ENCODE measurements at regions not wholly inside any gene's neighbourhood (a gene's known extent, or its start where the extent isn't known, plus 50 kb on each side); places are given as distances from the start of the nearest gene placed in this dataset.
"Not testable (repeated sequence)": the region's sequence is repeated elsewhere in the genome, so short reads cannot be mapped to it uniquely, and the experiment has no call there.

GRCh38 chr3:162586591-162586990 lies 1090.0 kb downstream of the OTOL1 start:
- DNase-seq: no peak

DNA sequence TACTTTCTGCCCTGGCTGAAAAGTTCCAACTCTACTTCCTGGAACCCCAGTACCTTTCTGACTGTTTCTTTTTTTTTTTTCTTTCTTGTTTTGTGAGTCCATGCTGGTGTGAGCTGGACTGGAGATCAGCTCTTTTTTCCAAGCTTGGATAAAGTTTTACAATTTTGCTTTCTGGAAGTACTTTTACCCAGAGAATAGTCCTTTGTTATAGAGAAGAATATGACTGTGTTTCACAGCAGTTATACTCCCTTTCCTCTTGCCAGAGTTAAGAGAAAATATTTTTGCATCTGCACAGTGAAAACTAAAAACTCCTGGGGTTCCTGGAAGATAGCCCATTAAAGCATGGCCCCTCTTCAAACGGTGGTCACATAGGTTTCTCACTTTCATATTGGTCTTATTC lies 1100.6 kb downstream of the OTOL1 start:
- DNase-seq: no peak

GRCh38 chr3:162598500-162598899 lies 1101.9 kb downstream of the OTOL1 start:
- DNase-seq: peak; percentile 19

DNA sequence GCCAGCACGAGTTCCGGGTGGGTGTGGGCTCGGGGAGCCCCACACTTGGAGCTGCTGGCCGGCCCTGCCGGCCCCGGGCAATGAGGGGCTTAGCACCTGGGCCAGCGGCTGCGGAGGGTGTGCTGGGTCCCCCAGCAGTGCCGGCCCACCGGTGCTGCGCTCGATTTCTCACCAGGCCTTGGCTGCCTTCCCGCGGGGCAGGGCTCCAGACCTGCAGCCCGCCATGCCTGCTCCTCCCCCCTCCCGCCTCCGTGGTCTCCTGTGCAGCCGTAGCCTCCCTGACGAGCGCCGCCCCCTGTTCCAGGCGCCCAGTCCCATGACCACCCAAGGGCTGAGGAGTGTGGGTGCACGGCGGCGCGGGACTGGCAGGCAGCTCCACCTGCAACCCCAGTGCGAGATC lies 1103.1 kb downstream of the OTOL1 start:
- not testable (repeated sequence) for DNase-seq

DNA sequence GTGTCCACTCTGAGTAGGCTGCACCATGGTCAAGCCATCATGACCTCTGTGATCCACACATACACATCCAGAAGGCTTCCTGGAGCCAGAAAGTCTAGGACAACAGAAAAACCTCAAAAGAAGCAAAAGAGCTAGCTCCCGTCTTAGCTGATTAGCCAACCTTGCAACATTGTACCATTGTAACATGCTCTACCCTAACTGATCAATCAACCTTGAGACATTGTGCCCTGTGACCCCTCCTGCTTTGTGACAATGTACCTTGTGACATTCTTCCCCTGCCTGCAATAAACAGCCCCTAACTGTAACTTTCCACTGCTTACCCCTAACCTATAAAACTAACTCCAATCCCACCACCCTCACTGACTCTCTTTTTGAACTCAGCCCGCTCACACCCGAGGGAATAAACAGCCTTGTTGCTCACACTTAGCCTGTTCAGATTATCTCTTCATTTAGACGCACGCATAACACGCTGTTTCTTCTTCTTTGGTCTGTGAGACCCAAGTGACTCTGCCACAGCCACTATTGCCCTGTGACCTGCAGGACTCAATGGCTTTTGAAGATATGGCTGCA lies 1104.6 kb downstream of the OTOL1 start:
- no peak for DNase-seq

- no peak for DNase-seq
Observed at GRCh38 chr3:162602619-162603018, 1106.0 kb downstream of the OTOL1 start.

GRCh38 chr3:162605651-162606204 lies 1109.1 kb downstream of the OTOL1 start:
- no peak for DNase-seq

DNA sequence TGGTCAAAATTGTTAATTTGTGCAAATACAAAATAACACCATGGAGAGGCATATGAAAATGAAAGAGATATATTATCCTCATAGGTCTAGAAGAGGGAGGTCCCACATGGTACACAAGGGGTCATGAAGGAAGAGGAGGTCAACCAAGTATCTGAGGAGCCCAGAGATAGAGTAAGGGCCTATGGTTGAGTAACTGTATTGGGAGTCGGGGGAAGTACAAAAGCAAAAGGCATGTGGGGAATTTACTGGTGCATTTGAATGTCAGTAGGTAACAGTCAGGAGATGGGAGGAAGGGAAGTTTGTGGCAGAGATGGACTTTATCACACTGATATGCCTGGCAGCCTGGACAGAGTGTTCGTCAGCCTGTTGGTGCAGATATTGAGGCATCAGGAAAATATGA lies 1113.7 kb downstream of the OTOL1 start:
- no peak for DNase-seq

DNA sequence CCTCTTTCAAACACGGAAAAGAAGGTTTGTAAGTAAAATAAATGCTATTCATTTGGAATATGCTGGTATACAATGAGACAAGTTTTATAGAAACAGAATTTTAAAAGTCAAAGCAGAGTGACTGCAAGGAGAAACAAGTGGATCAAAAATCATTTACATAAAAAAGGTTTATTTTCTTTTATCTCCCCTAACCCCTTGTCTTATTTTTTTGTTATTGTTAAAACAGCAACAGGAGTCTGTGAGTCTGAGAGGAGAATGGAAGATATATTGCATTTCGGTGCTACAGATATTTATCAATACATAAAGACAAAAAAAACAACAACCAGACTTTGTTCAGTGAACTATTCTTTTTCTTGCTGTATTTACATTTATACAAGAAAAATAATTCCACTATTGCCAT lies 1116.4 kb downstream of the OTOL1 start:
- no peak for DNase-seq

DNA sequence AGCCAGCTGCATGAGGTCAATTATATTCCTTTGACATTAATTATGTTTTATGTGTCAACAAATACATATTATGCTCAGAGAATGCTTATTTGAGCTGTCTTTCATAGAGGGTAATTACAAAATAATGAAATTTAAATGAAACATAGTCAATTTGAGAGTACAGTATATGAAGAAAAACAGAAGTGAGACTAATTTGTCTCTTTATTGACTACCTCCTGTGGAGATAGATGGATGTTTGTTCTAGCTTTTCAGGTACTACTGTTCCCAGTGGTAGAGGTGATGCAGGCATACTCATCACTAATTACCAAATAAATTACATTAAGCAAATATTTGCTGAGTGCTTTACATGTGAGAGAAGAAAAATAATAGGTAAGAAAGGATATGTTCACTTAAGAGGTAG lies 1129.6 kb downstream of the OTOL1 start:
- no peak for DNase-seq

GRCh38 chr3:162628531-162628930 lies 1131.9 kb downstream of the OTOL1 start:
- DNase-seq: no peak

DNA sequence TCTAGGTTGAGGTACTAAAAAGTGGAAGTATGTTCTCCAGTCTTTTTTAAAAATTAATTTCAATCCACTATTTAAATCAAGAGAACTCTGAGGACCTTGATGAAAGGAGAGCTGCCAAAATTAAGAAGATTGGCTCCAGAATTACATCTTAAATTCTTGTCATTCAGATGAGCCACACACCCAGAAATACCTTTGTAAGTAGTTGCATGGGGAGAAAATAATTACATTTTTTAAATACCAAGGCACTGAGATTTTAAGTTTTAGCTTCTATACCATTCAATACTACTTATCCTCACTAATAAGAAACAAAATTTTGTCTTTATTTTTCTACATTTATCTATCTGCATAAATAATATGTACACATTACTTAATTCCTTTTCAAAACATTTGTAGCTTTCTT lies 1132.8 kb downstream of the OTOL1 start:
- DNase-seq: no peak

DNA sequence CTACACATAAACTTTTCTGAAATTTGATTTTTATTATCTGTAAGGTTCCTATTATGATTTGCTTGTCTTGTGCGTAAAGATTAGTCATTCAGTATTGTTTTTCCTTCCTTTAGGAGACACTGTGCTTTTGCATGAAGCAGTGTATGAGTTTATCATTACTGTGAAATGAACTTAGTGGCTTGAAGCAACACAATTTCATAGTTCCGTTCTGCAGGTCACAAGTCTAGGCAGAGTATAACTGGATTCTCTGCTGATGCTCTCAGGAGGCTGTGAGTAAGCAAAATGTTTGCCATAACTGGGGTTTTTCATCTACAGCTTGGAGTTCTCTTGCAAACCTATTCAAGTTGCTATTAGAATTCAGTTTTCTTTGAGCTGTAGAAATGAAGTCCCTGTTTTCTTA lies 1136.1 kb downstream of the OTOL1 start:
- DNase-seq: no peak

GRCh38 chr3:162640208-162640607 lies 1143.6 kb downstream of the OTOL1 start:
- DNase-seq: not testable (repeated sequence)

- DNase-seq: no peak
Observed at GRCh38 chr3:162641317-162641716, 1144.7 kb downstream of the OTOL1 start.

GRCh38 chr3:162641907-162642306 lies 1145.3 kb downstream of the OTOL1 start:
- no peak for DNase-seq

GRCh38 chr3:162643245-162643644 lies 1146.6 kb downstream of the OTOL1 start:
- no peak for DNase-seq

- no peak for DNase-seq
Observed at GRCh38 chr3:162647321-162647720, 1150.7 kb downstream of the OTOL1 start.

- no peak for DNase-seq
Observed at GRCh38 chr3:162658003-162658402, 1161.4 kb downstream of the OTOL1 start.

DNA sequence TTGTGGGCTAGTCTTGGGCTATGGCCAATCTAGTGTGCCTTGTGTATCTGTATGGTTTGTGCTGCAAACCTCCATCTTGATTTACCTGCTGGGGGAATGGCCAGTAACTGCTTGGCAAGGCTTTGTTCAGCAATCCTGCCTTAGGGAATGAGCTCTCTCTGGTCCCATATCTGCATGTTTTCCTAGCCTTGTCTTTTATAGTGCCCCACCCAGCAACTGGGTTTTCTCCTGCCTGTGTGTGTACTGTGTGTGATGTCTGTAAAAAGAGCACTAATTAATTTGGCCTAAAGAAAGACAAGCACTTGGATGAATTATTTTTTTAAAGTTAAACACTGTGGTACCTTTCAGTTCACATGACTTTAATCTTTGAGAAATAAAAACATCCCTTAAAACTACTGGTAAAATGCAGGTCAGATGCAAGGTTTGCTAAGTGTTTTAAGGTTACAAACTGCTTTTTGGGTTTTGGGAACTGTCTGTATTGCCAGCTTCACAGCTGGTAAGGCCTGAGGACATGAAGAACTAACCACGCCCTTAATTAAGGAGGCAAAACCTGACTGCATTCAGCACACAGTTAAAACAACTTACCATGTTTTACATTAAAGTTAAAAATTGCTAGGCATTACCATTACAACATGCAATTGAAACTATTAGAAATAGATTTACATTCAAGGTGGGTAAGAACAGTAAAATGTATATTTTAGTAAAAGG lies 1169.2 kb downstream of the OTOL1 start:
- no peak for DNase-seq

DNA sequence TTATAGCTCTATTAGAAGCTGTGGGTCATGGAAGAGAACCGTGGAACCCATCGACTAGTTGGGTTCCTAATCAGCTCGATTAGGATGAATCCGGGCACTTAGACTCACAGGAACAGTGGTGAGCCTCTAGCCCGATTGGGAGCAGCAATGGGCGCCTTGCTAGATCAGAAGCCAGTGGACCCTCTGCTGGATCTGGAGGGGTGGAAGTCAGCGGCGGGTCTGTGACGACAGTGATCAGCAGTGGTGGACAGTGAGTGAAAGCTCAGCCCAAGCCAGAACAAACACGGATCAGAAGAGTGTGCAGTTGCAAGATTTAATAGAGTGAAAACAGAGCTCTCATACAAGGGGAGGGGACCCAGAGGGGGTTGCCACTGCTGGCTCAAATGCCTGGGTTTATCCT lies 1170.2 kb downstream of the OTOL1 start:
- no peak for DNase-seq

- no peak for DNase-seq
Observed at GRCh38 chr3:162670181-162670580, 1173.6 kb downstream of the OTOL1 start.

- no peak for DNase-seq
Observed at GRCh38 chr3:162677475-162677874, 1180.9 kb downstream of the OTOL1 start.

DNA sequence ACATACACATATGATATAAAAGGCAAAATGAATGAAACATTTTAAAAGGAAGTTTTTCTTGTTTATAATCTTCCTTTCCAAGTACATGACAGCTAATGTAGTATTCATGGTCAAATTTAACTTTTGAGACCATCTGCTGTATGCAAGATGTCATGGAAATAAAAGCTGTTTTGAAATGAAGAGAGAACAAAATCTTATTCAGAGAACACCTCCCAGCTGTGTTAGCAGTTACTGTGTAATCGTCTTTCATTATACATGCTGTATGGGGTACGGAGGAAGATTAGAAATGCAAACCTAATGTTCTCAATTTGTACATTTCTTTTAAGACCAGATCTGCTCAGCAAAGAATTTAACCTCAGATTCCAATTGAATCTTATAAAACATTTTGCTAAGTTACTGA lies 1182.3 kb downstream of the OTOL1 start:
- no peak for DNase-seq

DNA sequence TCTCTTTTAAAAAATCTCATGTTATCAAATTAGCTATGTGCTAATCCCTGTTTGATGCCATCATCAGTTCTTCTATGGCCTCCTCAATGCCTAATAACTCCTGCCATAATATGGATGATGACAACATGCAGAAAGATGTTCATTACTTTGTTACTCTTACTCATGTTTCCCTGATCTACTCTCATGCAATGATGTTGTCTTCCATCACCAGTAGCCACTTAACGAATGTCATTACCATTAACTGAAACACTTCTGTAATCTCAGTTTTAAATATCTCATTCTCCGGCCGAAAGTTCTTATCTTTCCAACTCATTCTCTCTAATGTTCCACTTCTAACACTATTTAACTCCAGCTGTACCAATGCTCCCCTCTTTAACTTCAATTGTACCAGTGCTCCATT lies 1187.7 kb downstream of the OTOL1 start:
- no peak for DNase-seq
